Skeletal muscle tissue (tissue), 3 donors: ENCODE measurements at regions not wholly inside any gene's neighbourhood (a gene's known extent, or its start where the extent isn't known, plus 50 kb on each side); places are given as distances from the start of the nearest gene placed in this dataset.

Experiments used
- H3K27ac ChIP-seq: one replicate; pipeline ENCODE4 v1.7.0; 2013; ENCODE audit warnings: mild to moderate bottlenecking, low read depth, low read length, inconsistent platforms
- H3K27me3 ChIP-seq, 3 donors: one replicate each; pipeline ENCODE4 v1.7.0; 2013; ENCODE audit warnings: low read length in 3 of 3; ENCODE audit not compliant: control insufficient read depth in 3 of 3, insufficient read depth in 3 of 3
- H3K36me3 ChIP-seq, 3 donors: one replicate each; pipeline ENCODE4 v1.7.0; 2013; ENCODE audit warnings: low read length in 3 of 3; ENCODE audit not compliant: control insufficient read depth in 3 of 3, insufficient read depth in 3 of 3
- H3K4me1 ChIP-seq, 3 donors: one replicate each; pipeline ENCODE4 v1.7.0; 2013; ENCODE audit warnings: low read length in 3 of 3, mild to moderate bottlenecking in 3 of 3; ENCODE audit not compliant: control insufficient read depth in 3 of 3, insufficient read depth in 3 of 3
- H3K4me3 ChIP-seq, 3 donors: one replicate each; pipeline ENCODE4 v1.7.0; 2013; ENCODE audit warnings: low read length in 3 of 3
- H3K9ac ChIP-seq, 3 donors: one replicate each; pipeline ENCODE4 v1.7.0; 2013; ENCODE audit warnings: low read length in 3 of 3, mild to moderate bottlenecking in 3 of 3, moderate library complexity in 2 of 3, low read depth in 1 of 3
- H3K9me3 ChIP-seq, 3 donors: one replicate each; pipeline ENCODE4 v1.7.0; 2013; ENCODE audit warnings: low read length in 3 of 3; ENCODE audit not compliant: control insufficient read depth in 3 of 3
- donor health status: Osteomylitis.

DNA sequence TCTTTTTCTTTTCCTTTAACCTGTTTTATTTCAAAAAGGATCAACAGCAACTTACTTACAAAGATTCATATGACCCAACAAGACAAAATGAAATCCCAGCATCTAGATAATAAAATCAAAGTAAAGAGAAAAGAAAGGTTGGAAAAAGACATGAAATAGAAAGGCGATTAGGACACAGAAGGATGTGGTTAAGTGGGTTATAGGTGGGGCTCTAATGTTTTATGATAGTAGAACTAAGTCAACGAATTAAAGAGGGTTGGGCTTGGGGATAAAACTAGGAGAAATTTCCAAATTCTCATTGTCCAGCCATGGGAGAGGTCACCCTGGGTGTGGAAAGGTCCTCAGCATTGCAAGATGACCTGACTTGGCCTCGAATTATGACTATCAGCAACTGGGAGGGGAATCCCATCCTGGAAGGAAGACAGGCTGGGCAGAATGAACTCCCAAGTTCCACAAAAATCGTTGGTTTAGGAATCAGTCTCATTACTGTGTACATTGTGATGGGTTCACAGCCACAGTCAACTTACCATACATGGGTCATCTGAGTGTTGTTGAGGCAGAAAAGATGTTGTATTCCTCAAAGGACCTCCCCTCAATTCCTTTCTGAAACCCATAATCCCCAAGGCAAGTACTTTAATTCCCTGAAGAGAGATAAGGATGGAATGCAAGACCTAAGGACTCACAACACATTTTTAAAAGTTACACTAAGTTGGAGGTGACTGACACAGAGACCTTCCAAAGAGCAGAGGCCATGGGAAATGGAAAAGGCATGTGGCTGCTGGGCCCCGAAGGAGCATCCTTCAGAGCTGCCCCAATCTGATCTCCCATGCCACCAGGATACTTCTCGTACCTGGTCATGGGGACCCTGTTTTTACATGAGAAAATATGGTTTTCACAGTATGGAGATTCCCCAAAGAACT lies 167.6 kb downstream of the UXS1 start:
- Histone ChIP-seq H3K4me1 (peaks cover 19 to 32% (median 24%) of the 10 kb centered on the region in 3 donors), H3K27me3 (no peaks in the 10 kb centered on the region), H3K4me3 (no peak overlapping the region), H3K9me3 (no peaks in the 10 kb centered on the region), H3K27ac (no peak overlapping the region), H3K9ac (no peak overlapping the region), H3K36me3 (no peaks in the 10 kb centered on the region)

- Histone ChIP-seq H3K9ac (no peak overlapping the region), H3K36me3 (no peaks in the 10 kb centered on the region), H3K4me3 (no peak overlapping the region), H3K4me1 (peaks cover 17 to 30% (median 22%) of the 10 kb centered on the region in 3 donors), H3K9me3 (no peaks in the 10 kb centered on the region), H3K27ac (no peak overlapping the region), H3K27me3 (no peaks in the 10 kb centered on the region)
Measured at GRCh38 chr2:106025796-106026195, 168.3 kb downstream of the UXS1 start.

DNA sequence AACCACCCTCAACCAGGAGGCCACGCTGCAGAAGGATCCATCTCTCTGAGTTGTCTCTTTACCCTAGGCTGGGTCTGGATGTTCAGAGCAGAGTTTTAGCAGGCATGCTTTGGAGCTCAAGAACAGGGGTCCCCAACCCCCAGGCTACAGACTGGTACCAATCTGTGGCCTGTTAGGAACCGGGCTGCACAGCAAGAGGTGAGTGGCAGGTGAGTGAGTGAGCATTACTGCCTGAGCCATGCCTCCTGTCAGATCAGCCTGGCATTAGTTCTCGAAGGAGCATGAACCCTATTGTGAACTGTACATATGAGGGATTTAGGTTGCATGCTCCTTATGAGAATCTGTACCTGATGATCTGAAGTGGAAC lies 172.5 kb downstream of the UXS1 start:
- H3K27ac ChIP-seq: no peak overlapping the region

DNA sequence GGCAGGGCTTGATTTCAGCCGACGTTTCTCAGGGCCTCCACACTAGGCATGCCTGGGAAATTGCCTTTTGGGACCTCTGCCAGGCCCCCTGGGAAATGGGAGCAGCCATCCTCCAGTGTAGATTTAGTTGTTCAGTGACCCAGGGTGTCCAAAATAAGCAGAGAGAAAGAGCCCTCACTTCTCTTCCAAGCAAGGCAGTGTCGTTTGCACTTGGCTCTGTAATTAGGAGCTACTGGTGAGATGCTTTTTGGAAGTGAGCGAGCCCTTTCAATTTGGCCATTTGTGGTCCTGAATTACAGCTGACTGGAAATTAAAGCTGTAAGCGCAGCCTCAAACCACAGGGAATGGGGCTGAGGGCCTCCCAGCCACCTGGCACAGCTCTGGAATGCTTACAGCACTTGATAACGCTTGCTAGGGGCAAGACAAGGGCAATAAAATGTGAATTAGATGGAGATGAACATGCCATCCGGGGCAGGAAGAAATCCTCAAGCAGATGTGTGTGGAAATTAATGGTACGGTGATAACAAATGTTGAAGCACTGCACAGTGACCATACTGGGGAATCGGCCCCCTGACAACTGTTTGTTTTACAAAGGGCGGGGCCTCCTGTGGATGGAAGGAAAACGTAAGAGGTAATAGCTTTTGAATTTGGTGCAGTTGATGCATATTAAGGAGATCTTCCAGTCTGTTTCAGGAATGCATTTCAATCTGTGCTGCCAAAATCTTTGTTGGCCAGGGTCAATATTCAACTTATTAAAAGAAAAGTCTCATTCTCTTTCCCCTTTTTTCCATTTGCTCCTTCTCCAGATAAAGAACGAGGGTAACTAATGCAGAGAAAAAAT lies 173.1 kb downstream of the UXS1 start:
- Histone ChIP-seq H3K9me3 (no peaks in the 10 kb centered on the region), H3K4me3 (no peak overlapping the region), H3K9ac (no peak overlapping the region), H3K4me1 (peaks cover 12 to 18% (median 13%) of the 10 kb centered on the region in 3 donors), H3K27me3 (no peaks in the 10 kb centered on the region), H3K36me3 (no peaks in the 10 kb centered on the region), H3K27ac (peak overlapping the region; percentile 19)

More for the DNA sequence above, 172.5 kb downstream of the UXS1 start:
- Histone ChIP-seq H3K36me3 (no peaks in the 10 kb centered on the region), H3K4me1 (peaks cover 12 to 18% (median 13%) of the 10 kb centered on the region in 3 donors), H3K9me3 (no peaks in the 10 kb centered on the region), H3K4me3 (no peak overlapping the region), H3K9ac (no peak overlapping the region), H3K27me3 (no peaks in the 10 kb centered on the region)

- Histone ChIP-seq H3K27me3 (no peaks in the 10 kb centered on the region), H3K27ac (no peak overlapping the region), H3K9me3 (no peaks in the 10 kb centered on the region), H3K9ac (no peak overlapping the region), H3K36me3 (no peaks in the 10 kb centered on the region), H3K4me1 (peaks cover 12 to 16% (median 13%) of the 10 kb centered on the region in 3 donors), H3K4me3 (no peak overlapping the region)
Measured at GRCh38 chr2:106020032-106020431, 174.1 kb downstream of the UXS1 start.

DNA sequence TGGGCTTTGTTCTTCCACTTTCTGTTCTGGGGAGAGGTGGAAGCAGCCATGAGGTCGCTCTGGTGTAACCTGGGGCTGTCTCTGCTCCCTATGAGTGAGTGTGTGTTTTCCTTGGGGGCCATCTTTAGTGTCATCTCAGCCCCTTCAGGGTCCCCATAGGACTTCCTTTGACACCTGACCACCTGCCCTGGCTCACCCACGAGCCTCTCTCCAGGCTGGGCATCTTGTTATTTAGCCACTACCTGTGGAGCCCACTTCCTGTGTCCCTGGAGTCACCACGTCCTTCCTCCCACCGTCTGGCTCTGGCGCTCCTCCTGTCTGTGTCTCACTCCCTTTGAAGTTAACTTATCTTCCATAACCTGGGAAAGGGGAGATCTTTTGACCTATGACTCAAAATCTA lies 176.0 kb downstream of the UXS1 start:
- no peak overlapping the region for H3K27ac ChIP-seq
- no peaks in the 10 kb centered on the region for H3K36me3 ChIP-seq
- no peaks in the 10 kb centered on the region for H3K9me3 ChIP-seq
- H3K4me1 ChIP-seq: peaks cover 12 to 13% (median 12%) of the 10 kb centered on the region in 3 donors
- H3K27me3 ChIP-seq: no peaks in the 10 kb centered on the region
- H3K4me3 ChIP-seq: no peak overlapping the region
- no peak overlapping the region for H3K9ac ChIP-seq

- Histone ChIP-seq H3K9me3 (peaks cover 0 to 3% (median 0%) of the 10 kb centered on the region in 3 donors), H3K27me3 (no peaks in the 10 kb centered on the region), H3K27ac (no peak overlapping the region), H3K36me3 (no peaks in the 10 kb centered on the region), H3K4me1 (peaks cover 0 to 7% (median 7%) of the 10 kb centered on the region in 3 donors), H3K4me3 (no peak overlapping the region), H3K9ac (no peak overlapping the region)
Measured at GRCh38 chr2:106012591-106013347, 181.3 kb downstream of the UXS1 start.

- no peak overlapping the region for H3K27ac ChIP-seq
- no peak overlapping the region for H3K4me3 ChIP-seq
- H3K9ac ChIP-seq: no peak overlapping the region
- H3K4me1 ChIP-seq: peaks cover 0 to 7% (median 7%) of the 10 kb centered on the region in 3 donors
- H3K36me3 ChIP-seq: no peaks in the 10 kb centered on the region
- H3K27me3 ChIP-seq: no peaks in the 10 kb centered on the region
- H3K9me3 ChIP-seq: peaks cover 0 to 5% (median 2%) of the 10 kb centered on the region in 3 donors
Measured at GRCh38 chr2:106012001-106012590, 182.0 kb downstream of the UXS1 start.

GRCh38 chr2:106011380-106011779 lies 182.7 kb downstream of the UXS1 start:
- H3K9ac ChIP-seq: no peak overlapping the region
- H3K4me1 ChIP-seq: peaks cover 0 to 7% (median 7%) of the 10 kb centered on the region in 3 donors
- H3K27me3 ChIP-seq: no peaks in the 10 kb centered on the region
- H3K36me3 ChIP-seq: no peaks in the 10 kb centered on the region
- H3K27ac ChIP-seq: peak overlapping the region; percentile 45
- H3K4me3 ChIP-seq: peak overlapping the region in 1 of 3 donors; percentile 36
- peaks cover 0 to 5% (median 2%) of the 10 kb centered on the region in 3 donors for H3K9me3 ChIP-seq
